KMS-11 (cell line): ENCODE measurements at regions not wholly inside any gene's neighbourhood (a gene's known extent, or its start where the extent isn't known, plus 50 kb on each side); places are given as distances from the start of the nearest gene placed in this dataset.

Experiments
- H2AFZ ChIP-seq: fragments of 200-600 bp; sonication (generic); 2 replicates; pipeline ENCODE4 v1.6.1; 2016; ENCODE audit warnings: antibody characterized with exemption, mixed run types, low read depth
- H3K27ac ChIP-seq: fragments of 200-600 bp; sonication (generic); 2 replicates; pipeline ENCODE4 v1.6.1; 2016; ENCODE audit warnings: mild to moderate bottlenecking, mixed run types
- H3K27me3 ChIP-seq: fragments of 200-600 bp; sonication (generic); 2 replicates; pipeline ENCODE4 v1.6.1; 2017; ENCODE audit warnings: mild to moderate bottlenecking, low read depth, mixed run types, moderate library complexity; ENCODE audit not compliant: insufficient read depth
- H3K36me3 ChIP-seq: fragments of 200-600 bp; sonication (generic); 2 replicates; pipeline ENCODE4 v1.6.1; 2017; ENCODE audit warnings: mild to moderate bottlenecking, mixed run types; ENCODE audit not compliant: insufficient read depth
- H3K4me1 ChIP-seq: fragments of 200-600 bp; sonication (generic); 2 replicates; pipeline ENCODE4 v1.6.1; 2016; ENCODE audit warnings: mild to moderate bottlenecking, low read depth, mixed run types; ENCODE audit not compliant: poor library complexity, severe bottlenecking
- H3K4me2 ChIP-seq: fragments of 200-600 bp; sonication (generic); 2 replicates; pipeline ENCODE4 v1.7.0; 2016; ENCODE audit warnings: mild to moderate bottlenecking, mixed run types
- H3K4me3 ChIP-seq: fragments of 200-600 bp; sonication (generic); IDR thresholded peaks from 2 replicates; pipeline ENCODE4 v1.6.1; 2017; ENCODE audit warnings: low read depth, low read length, mixed read lengths; ENCODE audit not compliant: insufficient read depth
- H3K79me2 ChIP-seq: fragments of 200-600 bp; sonication (generic); 2 replicates; pipeline ENCODE4 v1.6.1; 2016; ENCODE audit warnings: low read depth, mixed run types; ENCODE audit not compliant: insufficient read depth
- H3K9ac ChIP-seq: fragments of 200-600 bp; sonication (generic); 2 replicates; pipeline ENCODE4 v1.6.1; 2016; ENCODE audit warnings: mild to moderate bottlenecking, mixed run types
- H4K20me1 ChIP-seq: fragments of 200-600 bp; sonication (generic); 2 replicates; pipeline ENCODE4 v1.6.1; 2016; ENCODE audit warnings: mild to moderate bottlenecking, mixed run types; ENCODE audit not compliant: insufficient read depth
- CTCF ChIP-seq: fragments of 200-600 bp; sonication (generic); conservative IDR thresholded peaks from 2 replicates; pipeline ENCODE4 v1.6.1; 2017; ENCODE audit warnings: low read depth, mild to moderate bottlenecking, antibody characterized with exemption, low read length, moderate library complexity, mixed read lengths

DNA sequence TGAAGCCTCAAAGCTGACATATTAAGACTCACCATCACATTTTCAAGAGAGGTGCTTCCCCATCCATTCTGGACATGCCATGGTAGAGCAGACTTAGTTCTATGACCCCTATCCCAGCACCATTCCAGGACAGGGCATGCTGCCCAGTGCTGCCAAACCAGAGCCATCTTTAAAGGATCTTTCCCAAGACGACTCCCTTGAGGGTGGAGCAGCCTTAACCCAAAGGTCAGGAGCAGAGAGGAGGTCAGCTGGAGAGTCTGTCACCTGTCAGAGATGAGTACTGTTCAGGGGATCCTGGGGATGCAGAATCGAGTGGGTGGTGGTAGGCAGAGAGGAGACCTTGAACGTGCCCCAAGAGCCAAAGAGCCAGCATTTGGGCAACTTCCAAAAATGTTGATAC is 459.8 kb downstream of the STK39 start:
- Histone ChIP-seq H3K4me2 (no peak overlapping the region), H2AFZ (no peak overlapping the region), H3K27ac (no peak overlapping the region), H3K4me3 (no peak overlapping the region), H3K4me1 (peaks cover 15% of the 10 kb centered on the region), H3K9ac (no peak overlapping the region), H4K20me1 (no peaks in the 10 kb centered on the region), H3K36me3 (no peaks in the 10 kb centered on the region), H3K27me3 (no peaks in the 10 kb centered on the region), H3K79me2 (no peaks in the 10 kb centered on the region)
- TF ChIP-seq CTCF, result no peak

- no peak overlapping the region for H3K4me2 ChIP-seq
- no peaks in the 10 kb centered on the region for H3K27me3 ChIP-seq
- no peaks in the 10 kb centered on the region for H3K36me3 ChIP-seq
- H3K27ac ChIP-seq, result no peak overlapping the region
- H3K4me3 ChIP-seq, result no peak overlapping the region
- no peak for TF ChIP-seq CTCF
- no peaks in the 10 kb centered on the region for H4K20me1 ChIP-seq
- H2AFZ ChIP-seq, result no peak overlapping the region
- H3K4me1 ChIP-seq, result peaks cover 15% of the 10 kb centered on the region
- H3K9ac ChIP-seq, result no peak overlapping the region
- no peaks in the 10 kb centered on the region for H3K79me2 ChIP-seq
Observed at GRCh38 chr2:167787021-167787420, 460.4 kb downstream of the STK39 start.

GRCh38 chr2:167785606-167786216 is 461.7 kb downstream of the STK39 start:
- peaks cover 15% of the 10 kb centered on the region for H3K4me1 ChIP-seq
- H3K4me2 ChIP-seq, result no peak overlapping the region
- H3K27me3 ChIP-seq, result no peaks in the 10 kb centered on the region
- no peaks in the 10 kb centered on the region for H3K36me3 ChIP-seq
- no peak overlapping the region for H3K9ac ChIP-seq
- no peaks in the 10 kb centered on the region for H3K79me2 ChIP-seq
- no peak for TF ChIP-seq CTCF
- H3K27ac ChIP-seq, result no peak overlapping the region
- H4K20me1 ChIP-seq, result no peaks in the 10 kb centered on the region
- H3K4me3 ChIP-seq, result no peak overlapping the region
- H2AFZ ChIP-seq, result no peak overlapping the region

DNA sequence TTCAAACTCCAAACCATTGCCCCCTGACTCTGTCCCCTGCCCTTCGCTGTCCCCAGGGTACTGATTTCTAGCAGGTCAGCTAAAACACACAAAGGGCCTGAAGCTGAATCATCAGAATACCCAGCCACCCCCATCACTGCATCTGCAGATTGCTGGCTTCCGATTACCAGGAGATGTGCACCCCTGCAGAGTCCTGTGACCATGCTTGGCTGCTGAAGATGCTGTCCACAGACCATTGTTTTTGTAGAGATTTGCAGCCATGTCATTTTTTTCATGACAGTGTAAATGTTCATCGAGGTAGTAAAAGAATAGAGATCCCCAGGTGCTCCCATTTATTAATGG is 463.3 kb downstream of the STK39 start:
- Histone ChIP-seq H3K27me3 (no peaks in the 10 kb centered on the region), H4K20me1 (no peaks in the 10 kb centered on the region), H3K9ac (no peak overlapping the region), H2AFZ (no peak overlapping the region), H3K4me1 (peaks cover 15% of the 10 kb centered on the region), H3K4me3 (no peak overlapping the region), H3K36me3 (no peaks in the 10 kb centered on the region), H3K27ac (no peak overlapping the region; the same call in 1 of the 2 replicates), H3K79me2 (no peaks in the 10 kb centered on the region), H3K4me2 (peak overlapping the region; percentile 42; the same call in 1 of the 2 replicates)
- no peak for TF ChIP-seq CTCF
